OCI-LY7 (cell line): ENCODE measurements at regions not wholly inside any gene's neighbourhood (a gene's known extent, or its start where the extent isn't known, plus 50 kb on each side); places are given as distances from the start of the nearest gene placed in this dataset.

Experiments used
- CTCF ChIP-seq: fragments of 200-600 bp; sonication (generic); conservative IDR thresholded peaks from 2 replicates; pipeline ENCODE4 v1.5.1; 2014; ENCODE audit warnings: mild to moderate bottlenecking, antibody characterized with exemption, low read length, moderate library complexity, mixed read lengths
- EZH2phosphoT487 ChIP-seq: fragments of 200-600 bp; sonication (generic); IDR thresholded peaks from 2 replicates; pipeline ENCODE4 v1.6.1; 2018; ENCODE audit warnings: low read depth, borderline replicate concordance, mild to moderate bottlenecking, mixed run types, antibody characterized with exemption, low read length, moderate library complexity, mixed read lengths

- TF ChIP-seq CTCF (no peak), EZH2phosphoT487 (no peak)
These were observed 1190.4 kb upstream of the ZEB2 start for GRCh38 chr2:145710303-145710702.
